Stimulated activated CD4-positive, alpha-beta T cell treated with anti-CD3 and anti-CD28 coated beads, TNF-alpha, amount 100 ng/mL, for 24 hours (primary cell): ENCODE measurements at regions not wholly inside any gene's neighbourhood (a gene's known extent, or its start where the extent isn't known, plus 50 kb on each side); places are given as distances from the start of the nearest gene placed in this dataset.

ENCODE experiments used
- DNase-seq, 3 experiments: peaks; one replicate each; pipeline ENCODE4 v3.0.0-alpha.2; 2020; ENCODE audit warnings: low read depth in 3 of 3

DNA sequence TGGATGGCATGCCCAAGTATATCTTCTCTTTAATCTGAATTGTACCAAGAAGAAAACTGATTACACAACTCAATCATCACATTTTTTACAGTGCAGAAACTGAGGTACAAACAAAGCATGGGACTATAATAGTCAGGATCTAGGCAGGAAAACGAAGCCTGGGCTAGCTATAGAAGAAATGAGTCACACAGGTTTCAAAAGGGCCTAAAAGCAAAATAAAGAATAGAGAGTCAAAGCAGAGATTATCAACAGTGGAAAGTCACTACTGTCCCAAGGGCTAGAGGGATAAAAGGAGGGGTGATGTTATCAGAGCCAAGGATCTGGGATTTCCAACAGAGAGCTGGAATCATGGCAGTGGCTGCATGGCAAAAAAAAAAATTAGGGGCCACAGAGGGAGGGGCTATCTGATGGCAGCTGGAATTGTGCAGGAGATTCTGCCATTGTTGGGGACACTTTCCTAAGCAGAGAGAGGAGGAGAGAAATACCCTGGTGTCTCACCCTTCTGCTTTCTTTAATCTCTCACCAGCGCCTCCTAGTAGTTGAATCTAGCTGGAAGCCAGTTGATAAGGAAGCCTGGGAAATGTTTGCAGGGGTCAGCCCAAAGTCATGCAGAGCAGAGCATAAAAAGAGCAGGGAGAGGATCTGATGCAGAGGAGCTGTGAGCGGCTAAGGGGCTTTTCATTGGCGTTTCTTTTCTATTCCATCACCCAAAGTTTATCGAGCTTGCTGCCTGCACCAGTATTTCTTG is 343.2 kb downstream of the ACTL7B start:
- DNase-seq: no peak

DNA sequence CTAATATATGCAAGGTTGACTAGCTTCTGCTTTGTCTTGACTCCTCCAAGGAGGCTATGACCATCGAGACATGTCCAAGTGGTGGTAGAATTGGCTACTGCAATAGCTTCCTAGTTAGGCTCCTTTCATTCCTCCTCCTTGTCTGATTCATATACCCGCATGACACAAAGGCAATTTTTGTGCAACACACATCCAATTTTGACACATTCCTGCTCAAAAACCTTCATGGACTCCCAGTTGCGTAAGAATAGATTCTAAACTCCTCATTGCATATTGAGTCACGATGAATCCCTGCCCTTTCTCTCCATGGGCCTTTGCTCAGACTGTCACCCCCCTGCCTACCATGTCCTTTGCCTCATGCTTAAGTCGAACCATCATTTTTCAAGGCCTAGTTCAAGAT is 344.5 kb downstream of the ACTL7B start:
- DNase-seq: no peak

DNA sequence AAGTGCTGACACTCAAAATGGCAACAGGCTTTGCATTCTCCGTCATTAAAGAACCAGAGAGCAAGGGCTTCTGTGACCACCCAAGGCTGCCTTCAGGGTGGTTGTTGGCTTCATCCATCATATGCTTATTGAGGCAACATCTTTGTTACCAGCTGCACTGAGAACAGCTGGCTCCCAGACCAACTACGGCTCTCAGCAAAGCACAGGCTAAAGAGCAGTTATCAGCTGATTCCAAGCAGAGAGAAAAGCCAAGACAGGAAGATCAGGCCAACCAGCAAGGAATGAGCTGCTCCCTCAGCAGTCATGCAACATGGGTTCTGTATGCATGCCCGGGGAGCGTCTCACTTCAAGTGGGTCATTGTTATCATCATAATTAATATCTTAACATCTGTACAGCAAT is 358.9 kb downstream of the ACTL7B start:
- no peak for DNase-seq

DNA sequence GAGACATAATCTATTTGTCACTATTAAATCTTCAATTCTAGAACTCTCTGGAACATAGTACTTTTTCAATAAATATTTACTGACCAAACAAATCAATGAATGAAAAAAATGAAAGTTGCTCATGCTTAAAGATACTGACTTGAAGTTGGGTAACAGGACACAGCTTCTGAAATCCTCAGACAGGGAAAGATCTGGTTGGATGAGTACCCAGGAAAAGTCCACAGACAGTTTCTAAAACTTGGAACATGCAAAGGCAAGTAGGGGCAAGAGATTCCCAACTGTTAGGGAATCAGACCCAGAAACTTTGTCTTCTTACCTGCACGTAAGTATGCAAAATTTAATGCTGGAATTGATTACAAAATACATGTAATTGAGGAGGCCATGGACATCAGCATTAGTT is 366.2 kb downstream of the ACTL7B start:
- DNase-seq: no peak

DNA sequence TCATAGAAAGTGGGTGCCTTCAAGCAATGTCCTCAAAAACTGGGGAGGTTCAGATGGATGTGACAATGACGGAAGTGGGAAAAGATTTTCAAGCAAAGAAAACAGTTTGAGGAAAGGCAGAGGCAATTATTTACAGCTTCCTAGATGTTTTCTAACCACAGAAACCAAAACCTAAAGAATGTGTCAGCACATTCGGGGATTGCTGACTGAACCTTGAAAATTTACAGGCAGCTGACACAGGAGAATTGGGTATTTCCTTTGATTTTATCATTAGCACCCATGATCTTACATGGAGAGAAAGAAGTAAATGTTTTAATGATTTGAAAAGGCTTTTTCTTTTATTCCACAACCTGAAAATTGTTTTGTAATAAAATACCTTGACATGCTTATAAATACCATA is 369.0 kb downstream of the ACTL7B start:
- no peak for DNase-seq

DNA sequence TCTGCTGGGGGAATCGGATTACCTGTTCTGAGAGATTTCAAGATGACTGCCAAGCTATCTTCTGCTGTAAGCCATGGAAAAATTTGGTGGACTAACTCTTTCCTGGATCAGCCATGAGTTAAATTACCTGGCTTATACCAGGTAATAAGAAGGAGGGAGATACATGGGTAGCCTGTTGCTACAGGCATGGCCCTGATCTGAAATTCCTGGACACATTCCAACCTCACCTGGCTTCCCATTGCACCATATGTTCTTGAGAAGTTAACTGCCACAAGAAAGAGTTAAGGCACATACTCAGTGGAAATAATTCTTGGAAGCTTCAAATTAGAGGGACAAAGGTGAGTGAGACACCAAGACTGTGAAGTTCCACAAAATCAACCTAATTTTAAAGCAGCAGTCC is 371.3 kb downstream of the ACTL7B start:
- no peak for DNase-seq

DNA sequence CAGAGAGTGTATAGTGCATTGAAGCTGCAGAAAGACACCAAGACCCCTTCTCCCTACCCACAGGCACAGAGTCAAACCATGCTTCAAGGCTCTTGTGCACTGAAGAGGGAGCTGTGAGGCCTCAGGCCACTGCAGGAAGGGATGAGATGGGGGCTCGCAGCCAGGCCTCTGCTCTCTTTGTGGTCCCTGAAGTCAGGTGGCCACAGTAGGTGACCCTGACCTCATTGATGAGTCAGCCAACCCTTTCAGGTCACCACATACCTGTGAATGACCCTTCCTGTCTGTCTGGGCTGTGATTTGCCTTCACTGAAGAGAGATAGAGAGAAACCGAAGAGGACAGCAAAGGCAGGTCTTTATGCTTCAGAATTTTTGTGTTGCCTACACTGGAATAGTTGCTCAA is 372.1 kb downstream of the ACTL7B start:
- DNase-seq: no peak

DNA sequence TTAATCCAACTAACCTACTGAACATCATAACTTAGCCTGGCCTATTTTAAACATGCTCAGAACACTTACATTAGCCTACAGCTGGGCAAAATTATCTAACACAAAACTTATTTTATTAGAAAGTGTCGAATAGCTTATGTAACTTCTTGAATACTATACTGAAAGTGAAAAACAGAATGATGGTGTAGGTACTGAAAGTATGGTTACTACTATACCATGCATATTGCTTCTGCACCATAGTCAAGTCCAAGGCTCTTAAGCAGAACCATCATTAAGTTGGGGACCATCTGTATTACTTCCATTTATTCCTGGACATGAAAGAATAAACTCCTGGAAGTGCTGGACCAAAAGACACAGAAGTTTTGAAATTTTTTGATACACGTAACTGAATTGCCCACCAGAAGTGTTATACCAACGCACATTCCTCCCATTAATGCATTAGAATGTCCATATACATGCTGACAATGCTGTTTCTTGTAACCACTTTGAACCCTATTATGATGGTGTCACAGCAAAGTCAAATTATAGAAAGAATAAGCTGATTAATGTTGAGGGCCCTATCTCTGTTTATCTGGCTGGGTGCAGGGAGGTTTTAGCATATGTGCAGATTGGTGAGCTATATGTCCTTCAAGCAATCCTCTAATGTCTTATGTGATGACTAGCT is 375.7 kb downstream of the ACTL7B start:
- DNase-seq: no peak

DNA sequence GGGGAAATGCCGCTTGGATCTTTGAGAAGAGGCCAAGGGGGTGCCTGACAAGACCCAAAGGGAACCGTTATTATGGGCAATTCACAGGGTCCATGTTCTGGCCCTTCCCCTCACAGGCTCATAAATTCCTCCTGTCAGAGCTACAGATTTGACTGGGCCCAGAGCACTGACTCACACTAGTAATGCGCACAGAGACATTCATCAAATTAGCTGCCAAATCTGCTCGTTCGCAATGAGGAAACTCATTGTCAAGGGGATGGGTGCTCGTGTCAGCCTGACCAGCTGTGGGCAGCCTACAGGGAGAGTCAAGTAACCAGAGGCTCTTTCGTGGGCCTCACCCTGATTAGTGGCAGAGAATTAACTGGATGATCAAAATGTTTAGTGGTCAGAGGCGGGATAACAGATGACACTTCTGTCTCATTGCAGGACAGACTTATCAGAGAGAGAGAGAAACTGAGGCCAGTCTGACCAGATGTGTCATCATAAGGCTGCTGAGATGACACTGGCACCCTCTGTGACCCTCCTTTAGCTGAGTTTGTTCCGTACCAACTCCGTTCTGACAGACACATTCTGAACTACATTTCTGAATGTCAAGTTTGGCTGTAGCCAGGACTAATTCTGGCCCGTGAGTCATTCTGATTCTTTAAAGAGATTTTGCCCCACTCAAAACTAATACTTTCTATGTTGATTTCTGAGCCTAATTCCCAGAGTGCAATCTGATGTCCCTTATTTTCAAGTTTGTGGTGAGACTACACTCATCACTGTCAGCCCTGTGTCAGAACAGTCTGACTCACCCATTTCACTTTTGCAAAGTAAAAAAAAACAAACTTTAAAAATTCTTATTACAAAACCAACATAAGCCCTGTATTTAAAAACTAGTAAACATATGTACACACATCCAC is 377.1 kb downstream of the ACTL7B start:
- no peak for DNase-seq

DNA sequence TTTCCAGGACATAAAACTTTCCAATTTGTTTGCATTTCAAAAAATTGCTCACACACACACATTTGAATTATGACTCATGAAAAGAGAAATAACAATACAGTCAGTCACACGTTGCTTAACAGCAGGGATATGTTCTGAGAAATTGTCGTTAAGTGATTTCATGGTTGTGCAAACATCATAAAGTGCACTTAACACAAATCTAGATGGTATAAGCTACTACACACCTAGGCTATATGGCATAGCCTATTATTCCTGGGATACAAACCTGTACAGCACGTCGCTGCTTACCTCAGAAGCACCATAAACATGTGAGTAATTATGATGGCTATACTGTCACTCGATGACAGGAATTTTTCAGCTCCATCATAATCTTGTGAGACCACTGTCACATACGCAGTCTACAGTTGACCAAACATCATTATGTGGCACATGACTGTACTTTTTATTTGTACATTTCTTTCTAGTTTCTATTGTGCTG is 378.2 kb downstream of the ACTL7B start:
- no peak for DNase-seq

DNA sequence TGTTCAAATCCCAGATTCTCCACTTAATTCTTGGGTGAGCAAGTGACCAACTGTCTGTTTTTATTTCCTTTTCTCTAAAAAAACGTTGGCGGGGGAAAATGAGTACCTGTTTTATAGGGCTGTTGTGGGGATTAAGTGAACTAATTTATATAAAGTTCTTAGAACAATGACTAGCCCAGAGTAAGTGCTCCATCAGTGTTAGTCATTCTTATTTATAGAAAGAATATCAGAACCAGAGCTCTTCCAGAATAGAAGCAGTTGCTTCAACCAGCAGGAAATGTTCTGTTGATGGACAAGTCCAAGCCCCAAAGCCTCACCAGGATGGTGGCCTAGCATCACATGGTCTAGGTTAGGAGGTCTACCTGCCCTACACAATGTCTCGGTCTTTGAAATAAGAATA is 379.2 kb downstream of the ACTL7B start:
- DNase-seq: no peak

DNA sequence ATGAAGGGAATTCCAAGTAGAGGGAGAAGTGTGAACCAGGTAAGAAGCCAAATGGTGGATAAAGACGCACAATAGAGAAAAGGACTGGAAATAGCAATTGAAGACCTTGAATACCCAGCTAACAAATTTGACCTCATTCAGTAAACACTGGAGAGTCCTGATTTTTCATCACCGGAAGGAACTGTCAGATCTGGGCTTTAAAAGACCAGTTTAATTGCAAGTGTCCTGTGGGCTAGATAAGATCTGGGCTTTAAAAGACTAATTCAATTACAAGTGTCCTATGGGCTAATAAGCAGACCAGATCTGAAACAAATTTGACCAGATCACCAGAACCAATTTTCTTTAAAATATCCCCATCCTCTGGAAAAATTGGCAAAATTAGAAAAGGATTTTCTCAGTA is 380.0 kb downstream of the ACTL7B start:
- DNase-seq: no peak

DNA sequence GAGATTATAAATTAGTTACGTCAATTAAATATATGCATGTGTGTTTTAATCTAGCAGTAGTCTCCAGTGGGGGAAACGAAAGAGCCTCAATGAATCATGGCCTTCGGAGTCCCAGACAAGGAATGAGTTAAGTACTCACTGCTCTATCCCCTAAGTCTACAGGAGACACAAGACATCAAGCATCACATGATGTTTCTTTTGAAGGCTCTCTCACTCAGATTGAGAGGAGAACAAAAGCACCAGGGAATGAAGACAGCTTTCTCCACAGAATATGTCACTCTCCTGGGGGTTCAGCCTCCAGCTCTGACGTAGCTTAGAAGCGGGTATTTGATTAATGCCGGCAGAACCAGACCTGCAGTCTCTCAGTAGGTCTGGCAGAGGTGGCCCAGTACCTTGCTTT is 381.4 kb downstream of the ACTL7B start:
- no peak for DNase-seq

DNA sequence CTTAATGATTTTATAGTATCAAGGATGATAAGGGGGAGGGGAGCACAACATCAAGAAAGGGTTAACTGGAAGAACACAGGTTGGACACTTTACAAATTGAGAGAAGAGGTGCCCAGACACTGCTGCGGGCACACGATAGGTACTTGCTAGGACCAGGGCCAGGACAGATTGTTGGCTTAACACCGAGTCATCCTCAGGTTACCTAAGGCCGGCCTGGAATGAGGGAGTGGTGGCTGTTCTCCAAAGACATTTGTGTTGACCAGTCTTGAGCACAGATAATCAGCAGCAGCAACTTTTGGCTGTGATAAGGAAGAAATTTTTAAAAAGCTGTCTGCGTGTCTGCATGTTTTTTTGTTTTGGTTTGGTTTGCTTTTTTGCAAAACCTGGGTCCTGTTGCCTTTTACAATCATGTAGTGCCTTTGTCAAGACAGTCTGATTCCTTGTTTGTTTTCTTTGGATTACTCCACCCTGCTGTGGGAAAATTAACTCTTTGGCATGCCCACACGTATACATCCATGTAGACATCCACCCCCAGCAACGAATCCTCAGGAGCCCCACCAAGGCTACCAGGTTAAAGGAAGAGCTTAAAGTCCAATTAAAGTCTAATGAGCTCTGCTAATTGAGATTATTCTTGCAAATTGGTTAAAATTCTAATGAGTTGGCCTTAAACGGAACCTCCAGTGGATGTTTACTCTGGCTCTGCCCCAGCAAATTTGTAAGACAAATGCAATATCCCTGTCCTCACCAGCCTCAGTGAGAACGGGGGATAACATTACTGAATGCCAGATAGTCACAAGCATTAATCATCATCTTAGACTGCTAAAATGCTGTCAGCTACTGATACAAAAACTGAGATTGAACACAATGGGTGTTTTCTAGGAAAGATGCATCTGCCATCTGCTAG is 382.3 kb downstream of the ACTL7B start:
- no peak for DNase-seq

DNA sequence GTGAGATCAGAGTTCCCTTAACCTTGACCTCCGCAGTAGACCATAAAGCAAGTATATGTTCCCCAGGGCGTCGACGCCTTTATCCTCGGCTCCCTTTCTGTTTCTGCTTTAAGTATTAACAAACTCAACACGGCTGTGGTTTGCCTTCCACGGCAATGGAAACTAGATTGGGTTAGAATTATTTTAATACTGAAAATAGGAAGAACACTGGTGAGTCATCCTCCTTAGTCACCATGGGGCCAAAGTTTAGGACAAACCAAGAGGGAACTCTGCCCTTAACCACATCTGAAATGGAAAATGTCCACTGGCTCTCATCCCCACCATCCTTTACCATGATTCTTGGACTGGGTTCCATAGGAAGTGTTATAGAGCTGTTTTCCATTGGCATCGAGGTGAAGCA is 386.1 kb downstream of the ACTL7B start:
- no peak for DNase-seq

DNA sequence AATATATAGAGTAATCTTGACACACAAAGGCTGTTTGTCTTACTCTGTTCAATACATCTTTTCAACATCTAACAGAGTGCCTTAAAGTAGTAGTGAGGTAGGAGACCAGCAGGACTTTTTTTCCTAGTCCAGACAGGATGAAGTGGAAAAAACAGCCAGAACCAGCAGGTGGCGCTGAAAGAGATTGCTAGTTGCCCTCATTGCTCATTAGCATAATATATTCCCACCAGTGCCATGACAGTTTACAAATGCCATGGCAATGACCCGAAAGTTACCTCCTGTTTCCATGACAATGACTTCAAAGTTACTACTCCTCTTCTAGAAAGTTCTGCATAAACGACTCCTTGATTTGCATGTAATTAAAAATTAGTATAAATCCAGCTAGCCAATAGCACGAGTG is 387.4 kb downstream of the ACTL7B start:
- DNase-seq: peak in 1 of 3 experiments; percentile 21

DNA sequence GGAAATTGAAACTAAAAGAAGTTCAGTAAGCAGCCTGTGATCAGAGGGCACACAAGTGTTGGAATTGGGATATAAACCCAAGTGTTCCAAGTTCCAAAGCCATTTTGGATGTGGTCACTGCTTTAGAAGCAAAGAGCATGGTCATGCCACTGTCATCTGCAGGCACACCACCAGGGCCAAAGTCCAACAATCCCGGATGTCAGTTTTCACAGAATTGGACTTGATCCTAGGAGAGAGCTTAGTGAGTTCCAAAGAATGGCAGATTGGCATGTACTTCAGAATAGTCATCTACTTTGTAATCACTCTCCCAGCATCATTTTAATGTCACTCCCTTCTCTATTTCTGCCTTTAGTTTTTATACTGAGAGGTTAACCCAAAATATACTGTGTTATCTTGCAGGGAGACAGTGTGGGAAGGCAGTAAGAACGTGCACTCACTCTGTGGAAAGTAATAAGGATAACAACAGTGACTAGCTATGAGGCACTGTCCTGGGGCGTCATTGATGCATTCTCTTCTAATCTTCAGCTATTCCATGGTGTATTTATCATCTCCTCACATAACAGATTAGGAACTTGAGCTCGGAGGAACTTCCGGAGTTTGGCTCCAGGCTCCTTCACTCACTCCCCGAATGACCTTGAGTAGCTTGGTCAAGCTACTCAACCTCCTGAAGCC is 388.0 kb downstream of the ACTL7B start:
- DNase-seq: no peak

DNA sequence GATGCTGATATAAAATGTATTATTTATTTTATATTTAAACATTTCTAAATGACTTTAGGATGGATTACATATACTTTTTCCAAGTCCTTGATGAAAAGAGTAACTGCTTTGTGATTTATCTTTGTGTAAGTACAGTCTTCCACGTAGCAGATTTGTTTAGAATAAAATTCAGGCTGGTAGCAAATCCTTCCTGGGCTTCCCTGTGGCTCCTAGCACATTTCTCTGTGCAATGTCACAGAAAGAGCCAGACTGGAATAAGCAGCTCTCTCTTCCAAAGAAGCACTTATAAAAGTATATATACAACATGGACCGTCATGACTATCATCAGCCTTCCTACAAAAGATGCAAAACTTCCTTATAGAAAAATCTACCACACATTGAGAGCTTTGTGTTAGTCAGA is 388.6 kb downstream of the ACTL7B start:
- DNase-seq: no peak

DNA sequence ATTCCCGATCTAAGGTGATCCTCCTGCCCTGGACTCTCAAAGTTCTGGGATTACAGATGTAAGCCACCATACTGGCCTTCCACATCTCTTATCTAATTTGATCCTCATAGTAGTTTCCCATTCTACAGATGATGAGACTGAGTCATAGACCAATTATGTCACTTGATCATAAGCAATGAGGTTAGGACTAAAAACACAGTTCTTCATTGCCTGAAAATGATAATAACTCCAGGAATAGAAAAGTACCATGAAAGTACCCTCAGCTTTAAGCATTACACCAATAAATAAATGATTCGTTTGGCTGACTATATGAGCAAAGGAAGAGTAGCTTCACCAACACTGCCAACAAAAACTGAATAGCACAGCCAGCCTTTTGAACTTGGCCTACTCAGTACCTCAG is 389.5 kb downstream of the ACTL7B start:
- DNase-seq: no peak

DNA sequence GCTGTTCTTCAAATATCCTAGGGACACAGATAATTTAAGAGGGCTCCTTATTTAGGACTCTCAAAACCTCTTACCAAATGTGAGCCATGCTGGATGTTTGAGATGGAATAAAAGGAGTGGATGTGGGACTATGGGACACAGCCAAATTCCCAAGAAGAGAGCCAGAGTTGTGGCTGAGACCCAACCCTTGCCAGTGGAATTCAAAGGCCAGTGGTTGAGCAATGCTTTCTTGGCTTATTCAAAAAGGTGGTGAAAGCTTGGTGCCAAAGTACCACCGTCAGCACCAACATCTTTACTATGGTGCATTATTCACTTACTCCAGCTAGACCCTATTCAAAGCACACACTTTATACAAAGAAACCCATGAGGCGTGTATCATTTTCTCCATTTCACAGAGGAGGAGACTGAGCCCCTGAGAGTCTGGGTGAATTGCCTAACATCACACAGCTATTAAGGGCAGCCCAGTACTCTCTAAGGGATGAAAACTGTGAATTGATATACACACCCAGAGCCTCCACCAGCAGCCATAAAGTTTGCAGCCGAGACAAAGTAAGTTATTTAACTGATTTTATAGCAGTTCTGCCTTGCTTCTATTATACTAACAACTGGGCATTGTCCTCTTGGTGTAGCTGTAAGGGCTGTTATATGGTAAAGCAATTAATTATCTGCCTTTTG is 391.7 kb downstream of the ACTL7B start:
- no peak for DNase-seq
